Stomach (tissue), 8 donors: ENCODE measurements at regions not wholly inside any gene's neighbourhood (a gene's known extent, or its start where the extent isn't known, plus 50 kb on each side); places are given as distances from the start of the nearest gene placed in this dataset.

Source experiments
- DNase-seq, 2 donors: peaks; one replicate each; pipeline versions ENCODE4 v3.0.0 to v3.0.0-alpha.2; 2013 to 2019
- H3K27ac ChIP-seq, 5 donors: fragments of 200-600 bp in 4 of 5; sonication (generic) in 4 of 5; one replicate each; pipeline ENCODE4 v1.5.1; 2013 to 2019; ENCODE audit warnings: mild to moderate bottlenecking in 1 of 5, moderate library complexity in 1 of 5
- H3K27me3 ChIP-seq, 3 donors: fragments of 200-600 bp; sonication (generic); one replicate each; pipeline ENCODE4 v1.5.1; 2017 to 2019; ENCODE audit warnings: mixed run types in 1 of 3
- H3K36me3 ChIP-seq, 4 donors: fragments of 200-600 bp; sonication (generic); 1 replicate in 3 of 4; 2 replicates in 1 of 4; pipeline ENCODE4 v1.5.1; 2016 to 2019
- H3K4me1 ChIP-seq, 4 donors: fragments of 200-600 bp; sonication (generic); one replicate each; pipeline ENCODE4 v1.5.1; 2016 to 2019
- H3K4me3 ChIP-seq, 4 donors: fragments of 200-600 bp; sonication (generic) in 3 of 4; one replicate each; pipeline ENCODE4 v1.5.1; 2016 to 2019; ENCODE audit warnings: mild to moderate bottlenecking in 1 of 4
- H3K9me3 ChIP-seq, 4 donors: fragments of 200-600 bp; sonication (generic); one replicate each; pipeline ENCODE4 v1.5.1; 2016 to 2019
- EP300 ChIP-seq: sonication (generic); formaldehyde crosslinking; IDR thresholded peaks from one replicate; pipeline ENCODE4 v1.6.1; 2017; ENCODE audit warnings: antibody characterized with exemption
- POLR2A ChIP-seq, 4 donors: fragments of 450-650 bp; IDR thresholded peaks; one replicate each; pipeline ENCODE4 v1.6.1; 2016; ENCODE audit warnings: antibody characterized with exemption in 4 of 4, control low read depth in 2 of 4, mild to moderate bottlenecking in 1 of 4, moderate library complexity in 1 of 4
- POLR2AphosphoS5 ChIP-seq, 3 donors: sonication (generic); formaldehyde crosslinking; IDR thresholded peaks; one replicate each; pipeline ENCODE4 v1.6.1; 2016; ENCODE audit warnings: antibody characterized with exemption in 3 of 3
- WGBS, 5 donors: extraction: QIAGEN DNeasy Blood & Tissue Kit in 3 of 5; methylation state at CpG; one replicate each; pipeline versions ENCODE4 v1.1.5 to v1.1.7; 2013 to 2018; 5-methylcytosine and 5-hydroxymethylcytosine counted together
- intact Hi-C: fragments of 100-400 bp; cut with DNase I; formaldehyde crosslinking; loops from one replicate; pipeline ENCODE4 v1.15.1; 2023; ENCODE audit warnings: low total_unique reads
- TF ChIP-seq, protein P1 (sequence below), 7 experiments: fragments of 450-650 bp in 4 of 7; fragments of 200-600 bp in 3 of 7; sonication (generic) in 3 of 7; IDR thresholded peaks; one replicate each; pipeline ENCODE4 v1.5.1; 2016 to 2019; ENCODE audit warnings: antibody characterized with exemption in 7 of 7, control low read depth in 2 of 7, mild to moderate bottlenecking in 1 of 7
- donor health status: healthy with polysubstance abuse.
- donor health status: Bipolar disorder and iron deficiency.
- donor health status: healthy.

- DNase-seq, result peak in 1 of 2 donors; percentile 1
- WGBS, 5 donors, result 68 to 80% (median 73%) methylated on average over 6 of the region's 6 CpGs
These were observed 121.3 kb upstream of the CST7 start for GRCh38 chr20:24827603-24828295.

DNA sequence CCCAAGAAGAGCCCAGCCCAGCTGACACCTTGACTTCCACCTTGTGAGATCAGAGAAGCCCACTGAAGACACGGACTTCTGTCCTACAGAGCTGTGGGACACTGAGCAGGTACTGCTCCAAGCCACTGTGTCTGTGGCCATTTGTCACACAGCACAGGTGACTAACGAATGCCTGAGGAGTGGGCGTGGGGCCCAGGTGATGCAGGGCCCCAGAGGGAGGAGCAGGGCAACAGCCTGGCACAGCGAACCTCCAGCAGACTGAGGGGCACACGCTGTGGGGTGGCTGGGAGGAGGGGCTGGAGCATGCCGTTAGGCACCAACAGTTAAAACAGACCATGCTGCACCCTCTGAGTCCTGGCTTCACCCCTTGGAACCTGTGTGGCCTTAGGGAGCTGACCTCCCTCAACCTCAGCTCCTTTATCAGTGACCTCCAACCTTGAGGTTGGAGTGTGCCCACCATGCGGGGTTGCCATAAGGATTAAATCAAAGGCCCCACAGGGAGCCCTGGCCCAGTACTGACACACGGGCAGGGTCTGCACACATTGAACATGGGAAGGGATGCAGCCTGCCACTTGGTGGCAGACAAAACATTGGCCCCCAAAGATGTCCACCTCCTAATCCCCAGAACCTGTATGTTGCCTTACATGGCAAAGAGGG lies 119.9 kb upstream of the CST7 start:
- DNase-seq, result no peak
- Histone ChIP-seq H3K9me3 (peaks cover 0 to 6% (median 5%) of the 10 kb centered on the region in 4 donors), H3K4me3 (no peak overlapping the region), H3K27me3 (no peaks in the 10 kb centered on the region), H3K36me3 (no peaks in the 10 kb centered on the region), H3K27ac (no peak overlapping the region), H3K4me1 (no peaks in the 10 kb centered on the region)
- 63 to 73% (median 65%) methylated on average over 2 to 8 of the region's 8 CpGs for WGBS, 5 donors
- TF ChIP-seq EP300 (no peak), POLR2A (IDR thresholded peaks at IDR 0.05) (no peak), POLR2AphosphoS5 (IDR thresholded peaks at IDR 0.05) (no peak)
- TF ChIP-seq, protein P1, sequence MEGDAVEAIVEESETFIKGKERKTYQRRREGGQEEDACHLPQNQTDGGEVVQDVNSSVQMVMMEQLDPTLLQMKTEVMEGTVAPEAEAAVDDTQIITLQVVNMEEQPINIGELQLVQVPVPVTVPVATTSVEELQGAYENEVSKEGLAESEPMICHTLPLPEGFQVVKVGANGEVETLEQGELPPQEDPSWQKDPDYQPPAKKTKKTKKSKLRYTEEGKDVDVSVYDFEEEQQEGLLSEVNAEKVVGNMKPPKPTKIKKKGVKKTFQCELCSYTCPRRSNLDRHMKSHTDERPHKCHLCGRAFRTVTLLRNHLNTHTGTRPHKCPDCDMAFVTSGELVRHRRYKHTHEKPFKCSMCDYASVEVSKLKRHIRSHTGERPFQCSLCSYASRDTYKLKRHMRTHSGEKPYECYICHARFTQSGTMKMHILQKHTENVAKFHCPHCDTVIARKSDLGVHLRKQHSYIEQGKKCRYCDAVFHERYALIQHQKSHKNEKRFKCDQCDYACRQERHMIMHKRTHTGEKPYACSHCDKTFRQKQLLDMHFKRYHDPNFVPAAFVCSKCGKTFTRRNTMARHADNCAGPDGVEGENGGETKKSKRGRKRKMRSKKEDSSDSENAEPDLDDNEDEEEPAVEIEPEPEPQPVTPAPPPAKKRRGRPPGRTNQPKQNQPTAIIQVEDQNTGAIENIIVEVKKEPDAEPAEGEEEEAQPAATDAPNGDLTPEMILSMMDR (IDR thresholded peaks at IDR 0.05), result no peak
- intact Hi-C loops, result no loop called here

More at GRCh38 chr20:24827603-24828295, 121.3 kb upstream of the CST7 start:
- Histone ChIP-seq H3K4me3 (no peak overlapping the region), H3K36me3 (no peaks in the 10 kb centered on the region), H3K9me3 (peaks cover 0 to 6% (median 5%) of the 10 kb centered on the region in 4 donors), H3K27ac (no peak overlapping the region), H3K27me3 (no peaks in the 10 kb centered on the region), H3K4me1 (no peaks in the 10 kb centered on the region)
- intact Hi-C loops, result no loop called here
- no peak for TF ChIP-seq POLR2AphosphoS5 (IDR thresholded peaks at IDR 0.05)
- TF ChIP-seq POLR2A (IDR thresholded peaks at IDR 0.05), result no peak
- TF ChIP-seq EP300, result no peak
- TF ChIP-seq, protein P1 (IDR thresholded peaks at IDR 0.05), result no peak

DNA sequence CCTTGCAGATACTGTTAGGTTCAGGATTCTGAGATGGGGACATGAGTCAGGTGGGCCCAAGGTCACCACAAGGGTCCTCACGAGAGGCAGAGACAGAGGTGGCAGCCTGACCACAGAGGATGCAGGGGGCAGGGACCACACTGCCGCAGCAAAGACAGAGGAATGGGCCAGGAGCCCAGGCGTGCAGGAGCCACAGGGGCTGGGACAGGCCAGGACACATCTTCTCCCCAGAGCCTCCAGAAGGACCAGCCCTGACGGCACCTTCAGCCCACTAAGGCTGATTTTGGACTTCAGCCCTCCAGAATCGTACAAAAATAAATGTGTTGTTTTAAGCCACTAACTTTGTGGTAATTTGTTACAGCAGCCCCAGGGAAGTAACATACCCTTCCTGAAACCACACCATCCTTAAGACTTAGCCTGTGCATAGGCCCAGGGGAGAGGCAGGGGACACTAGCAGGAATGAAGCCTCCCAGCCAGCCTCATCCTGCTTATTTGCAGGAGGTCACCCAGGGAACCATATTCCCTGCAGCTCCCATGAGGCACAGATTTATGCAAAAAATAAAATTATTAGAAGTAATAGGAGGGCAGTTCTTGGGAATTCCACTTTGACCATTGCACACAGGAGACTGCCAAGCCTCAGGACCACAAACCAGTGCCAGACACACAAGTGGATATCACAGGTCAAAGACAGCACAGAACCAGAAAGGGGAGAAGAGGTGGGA lies 119.3 kb upstream of the CST7 start:
- Histone ChIP-seq H3K9me3 (peaks cover 0 to 6% (median 5%) of the 10 kb centered on the region in 4 donors), H3K27ac (no peak overlapping the region), H3K4me1 (no peaks in the 10 kb centered on the region), H3K36me3 (no peaks in the 10 kb centered on the region), H3K27me3 (no peaks in the 10 kb centered on the region), H3K4me3 (no peak overlapping the region)
- 74 to 91% (median 87%) methylated on average over 3 to 5 of the region's 5 CpGs for WGBS, 5 donors
- DNase-seq, result no peak
- intact Hi-C loops, result no loop called here
- no peak for TF ChIP-seq EP300
- TF ChIP-seq POLR2A (IDR thresholded peaks at IDR 0.05), result no peak
- TF ChIP-seq POLR2AphosphoS5 (IDR thresholded peaks at IDR 0.05), result no peak
- TF ChIP-seq, protein P1 (IDR thresholded peaks at IDR 0.05), result no peak

DNA sequence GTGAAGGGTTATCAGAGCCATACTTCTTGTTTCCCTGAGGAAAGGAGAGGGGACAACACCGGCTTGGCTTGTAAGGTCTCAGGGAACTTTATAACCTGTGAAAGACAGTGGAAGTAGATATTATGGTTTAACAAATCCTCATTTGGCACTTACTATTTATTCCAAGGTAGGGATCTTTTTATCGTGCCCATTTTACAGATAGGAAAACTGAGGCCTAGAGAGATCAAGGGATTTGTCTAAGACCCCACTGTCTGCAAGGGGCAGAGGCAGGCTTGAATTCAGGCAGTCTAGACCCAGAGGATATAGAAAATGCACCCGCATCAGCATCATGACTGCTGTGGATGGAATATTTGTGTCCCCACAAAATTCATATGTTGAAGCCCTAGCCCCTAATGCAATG lies 118.4 kb upstream of the CST7 start:
- Histone ChIP-seq H3K27me3 (no peaks in the 10 kb centered on the region), H3K4me1 (no peaks in the 10 kb centered on the region), H3K4me3 (no peak overlapping the region), H3K9me3 (peaks cover 0 to 6% (median 5%) of the 10 kb centered on the region in 4 donors), H3K36me3 (no peaks in the 10 kb centered on the region), H3K27ac (no peak overlapping the region)
- WGBS, 5 donors, result 79 to 100% (median 91%) methylated on average over 3 of the region's 3 CpGs
- TF ChIP-seq, protein P1 (IDR thresholded peaks at IDR 0.05), result no peak
- TF ChIP-seq POLR2AphosphoS5 (IDR thresholded peaks at IDR 0.05), result no peak
- no peak for DNase-seq
- intact Hi-C loops, result no loop called here
